ENCODE measurements at regions not wholly inside any gene's neighbourhood (a gene's known extent, or its start where the extent isn't known, plus 50 kb on each side); places are given as distances from the start of the nearest gene placed in this dataset.

DNA sequence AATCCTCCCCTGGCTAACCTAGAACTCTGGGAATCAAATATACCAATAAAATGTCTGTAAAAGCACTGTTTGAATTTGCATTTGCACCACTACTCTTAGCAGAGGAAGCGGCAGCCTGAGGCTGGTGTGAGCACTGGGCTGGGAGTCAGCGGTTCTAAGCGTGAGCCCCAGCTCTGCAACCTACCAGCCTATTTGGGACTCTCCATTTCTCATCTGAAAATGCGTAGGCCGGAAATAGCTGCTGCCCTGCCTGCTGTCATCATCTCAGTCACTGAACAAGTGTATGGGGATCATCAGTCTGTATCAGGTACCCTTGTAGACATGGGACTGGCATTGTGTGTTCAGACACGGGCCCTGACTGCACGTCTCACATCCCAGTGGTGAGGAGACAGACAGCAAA, 194.3 kb downstream of the ANKRD30B start:
- TF ChIP-seq, protein P1, sequence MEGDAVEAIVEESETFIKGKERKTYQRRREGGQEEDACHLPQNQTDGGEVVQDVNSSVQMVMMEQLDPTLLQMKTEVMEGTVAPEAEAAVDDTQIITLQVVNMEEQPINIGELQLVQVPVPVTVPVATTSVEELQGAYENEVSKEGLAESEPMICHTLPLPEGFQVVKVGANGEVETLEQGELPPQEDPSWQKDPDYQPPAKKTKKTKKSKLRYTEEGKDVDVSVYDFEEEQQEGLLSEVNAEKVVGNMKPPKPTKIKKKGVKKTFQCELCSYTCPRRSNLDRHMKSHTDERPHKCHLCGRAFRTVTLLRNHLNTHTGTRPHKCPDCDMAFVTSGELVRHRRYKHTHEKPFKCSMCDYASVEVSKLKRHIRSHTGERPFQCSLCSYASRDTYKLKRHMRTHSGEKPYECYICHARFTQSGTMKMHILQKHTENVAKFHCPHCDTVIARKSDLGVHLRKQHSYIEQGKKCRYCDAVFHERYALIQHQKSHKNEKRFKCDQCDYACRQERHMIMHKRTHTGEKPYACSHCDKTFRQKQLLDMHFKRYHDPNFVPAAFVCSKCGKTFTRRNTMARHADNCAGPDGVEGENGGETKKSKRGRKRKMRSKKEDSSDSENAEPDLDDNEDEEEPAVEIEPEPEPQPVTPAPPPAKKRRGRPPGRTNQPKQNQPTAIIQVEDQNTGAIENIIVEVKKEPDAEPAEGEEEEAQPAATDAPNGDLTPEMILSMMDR (IDR thresholded peaks at IDR 0.05; ENCODE audit: insufficient read depth, low read length): no peak
- TF ChIP-seq POLR2AphosphoS5 (IDR thresholded peaks at IDR 0.05; ENCODE audit: low read depth): no peak
- TF ChIP-seq, protein P2, sequence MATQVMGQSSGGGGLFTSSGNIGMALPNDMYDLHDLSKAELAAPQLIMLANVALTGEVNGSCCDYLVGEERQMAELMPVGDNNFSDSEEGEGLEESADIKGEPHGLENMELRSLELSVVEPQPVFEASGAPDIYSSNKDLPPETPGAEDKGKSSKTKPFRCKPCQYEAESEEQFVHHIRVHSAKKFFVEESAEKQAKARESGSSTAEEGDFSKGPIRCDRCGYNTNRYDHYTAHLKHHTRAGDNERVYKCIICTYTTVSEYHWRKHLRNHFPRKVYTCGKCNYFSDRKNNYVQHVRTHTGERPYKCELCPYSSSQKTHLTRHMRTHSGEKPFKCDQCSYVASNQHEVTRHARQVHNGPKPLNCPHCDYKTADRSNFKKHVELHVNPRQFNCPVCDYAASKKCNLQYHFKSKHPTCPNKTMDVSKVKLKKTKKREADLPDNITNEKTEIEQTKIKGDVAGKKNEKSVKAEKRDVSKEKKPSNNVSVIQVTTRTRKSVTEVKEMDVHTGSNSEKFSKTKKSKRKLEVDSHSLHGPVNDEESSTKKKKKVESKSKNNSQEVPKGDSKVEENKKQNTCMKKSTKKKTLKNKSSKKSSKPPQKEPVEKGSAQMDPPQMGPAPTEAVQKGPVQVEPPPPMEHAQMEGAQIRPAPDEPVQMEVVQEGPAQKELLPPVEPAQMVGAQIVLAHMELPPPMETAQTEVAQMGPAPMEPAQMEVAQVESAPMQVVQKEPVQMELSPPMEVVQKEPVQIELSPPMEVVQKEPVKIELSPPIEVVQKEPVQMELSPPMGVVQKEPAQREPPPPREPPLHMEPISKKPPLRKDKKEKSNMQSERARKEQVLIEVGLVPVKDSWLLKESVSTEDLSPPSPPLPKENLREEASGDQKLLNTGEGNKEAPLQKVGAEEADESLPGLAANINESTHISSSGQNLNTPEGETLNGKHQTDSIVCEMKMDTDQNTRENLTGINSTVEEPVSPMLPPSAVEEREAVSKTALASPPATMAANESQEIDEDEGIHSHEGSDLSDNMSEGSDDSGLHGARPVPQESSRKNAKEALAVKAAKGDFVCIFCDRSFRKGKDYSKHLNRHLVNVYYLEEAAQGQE (IDR thresholded peaks at IDR 0.05; ENCODE audit: insufficient replicate concordance, low read depth): no peak
- no peak for TF ChIP-seq GABPA (IDR thresholded peaks at IDR 0.05; ENCODE audit: low read depth)
